HG02981 (cell line): ENCODE measurements at regions not wholly inside any gene's neighbourhood (a gene's known extent, or its start where the extent isn't known, plus 50 kb on each side); places are given as distances from the start of the nearest gene placed in this dataset.
"Not testable (repeated sequence)": the region's sequence is repeated elsewhere in the genome, so short reads cannot be mapped to it uniquely, and the experiment has no call there.

Experiments
- ATAC-seq: cut with Tn5 transposase; IDR thresholded peaks from one replicate; pipeline ENCODE4 v1.9.1; 2021; ENCODE audit warnings: mild to moderate bottlenecking, moderate library complexity; ENCODE audit not compliant: unreplicated experiment

GRCh38 chr3:87503900-87504498, 227.6 kb upstream of the POU1F1 start:
- ATAC-seq = peak; percentile 92

- ATAC-seq = no peak
Measured at GRCh38 chr3:87501076-87501475, 224.7 kb upstream of the POU1F1 start.

- ATAC-seq = no peak
Measured at GRCh38 chr3:87498358-87499080, 222.1 kb upstream of the POU1F1 start.

GRCh38 chr3:87495938-87496337, 219.6 kb upstream of the POU1F1 start:
- no peak for ATAC-seq

- no peak for ATAC-seq
Measured at GRCh38 chr3:87494264-87494663, 217.9 kb upstream of the POU1F1 start.

GRCh38 chr3:87491843-87492242, 215.5 kb upstream of the POU1F1 start:
- ATAC-seq = no peak

- no peak for ATAC-seq
Measured at GRCh38 chr3:87489892-87490291, 213.5 kb upstream of the POU1F1 start.

- no peak for ATAC-seq
Measured at GRCh38 chr3:87488765-87489164, 212.4 kb upstream of the POU1F1 start.

GRCh38 chr3:87486635-87487034, 210.3 kb upstream of the POU1F1 start:
- not testable (repeated sequence) for ATAC-seq

- ATAC-seq = no peak
Measured at GRCh38 chr3:87486115-87486514, 209.7 kb upstream of the POU1F1 start.

- no peak for ATAC-seq
Measured at GRCh38 chr3:87478716-87479115, 202.3 kb upstream of the POU1F1 start.

- no peak for ATAC-seq
Measured at GRCh38 chr3:87473944-87474343, 197.6 kb upstream of the POU1F1 start.

GRCh38 chr3:87468938-87469337, 192.6 kb upstream of the POU1F1 start:
- no peak for ATAC-seq

- ATAC-seq = no peak
Measured at GRCh38 chr3:87468235-87468634, 191.9 kb upstream of the POU1F1 start.

- no peak for ATAC-seq
Measured at GRCh38 chr3:87462228-87462627, 185.8 kb upstream of the POU1F1 start.

GRCh38 chr3:87461443-87461842, 185.1 kb upstream of the POU1F1 start:
- no peak for ATAC-seq

GRCh38 chr3:87461036-87461435, 184.7 kb upstream of the POU1F1 start:
- no peak for ATAC-seq

GRCh38 chr3:87448558-87448957, 172.2 kb upstream of the POU1F1 start:
- no peak for ATAC-seq

GRCh38 chr3:87446849-87447387, 170.5 kb upstream of the POU1F1 start:
- no peak for ATAC-seq

GRCh38 chr3:87442470-87442869, 166.1 kb upstream of the POU1F1 start:
- no peak for ATAC-seq

GRCh38 chr3:87437765-87438164, 161.4 kb upstream of the POU1F1 start:
- ATAC-seq = no peak

- ATAC-seq = no peak
Measured at GRCh38 chr3:87436781-87437543, 160.6 kb upstream of the POU1F1 start.
